Fibroblast of mammary gland (primary cell): ENCODE measurements at regions not wholly inside any gene's neighbourhood (a gene's known extent, or its start where the extent isn't known, plus 50 kb on each side); places are given as distances from the start of the nearest gene placed in this dataset.
"Not testable (repeated sequence)": the region's sequence is repeated elsewhere in the genome, so short reads cannot be mapped to it uniquely, and the experiment has no call there.

ENCODE experiments used
- DNase-seq: peaks from one replicate; pipeline ENCODE4 v3.0.0-alpha.2; 2010; ENCODE audit warnings: low read depth
- H3K4me3 ChIP-seq: 2 replicates; pipeline ENCODE4 v1.5.1; 2011; ENCODE audit warnings: low read depth, mild to moderate bottlenecking, low read length, moderate library complexity; ENCODE audit not compliant: control insufficient read depth
- CTCF ChIP-seq: conservative IDR thresholded peaks from 2 replicates; pipeline ENCODE4 v1.5.1; 2011; ENCODE audit warnings: low read depth, low read length, inconsistent platforms; ENCODE audit not compliant: control insufficient read depth, insufficient read depth

DNA sequence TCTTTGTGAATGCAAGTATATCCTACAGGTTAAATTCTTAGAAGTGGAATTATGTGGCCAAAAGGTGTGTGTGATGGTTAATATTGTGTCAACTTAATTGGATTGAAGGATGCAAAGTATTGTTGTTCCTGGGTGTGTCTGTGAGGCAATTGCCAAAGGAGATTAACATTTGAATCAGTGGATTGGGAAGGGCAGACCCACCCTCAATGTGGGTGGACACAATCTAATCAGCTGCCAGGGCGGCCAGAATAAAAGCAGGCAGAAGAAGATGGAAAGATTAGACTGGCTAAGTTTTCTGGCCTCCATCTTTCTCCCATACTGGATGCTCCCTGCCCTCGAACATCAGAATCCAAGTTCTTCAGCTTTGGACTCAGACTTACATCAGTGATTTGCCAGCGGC is 76.2 kb upstream of the GBA3 start:
- no peak for DNase-seq
- TF ChIP-seq CTCF, result no peak
- no peak overlapping the region for H3K4me3 ChIP-seq

DNA sequence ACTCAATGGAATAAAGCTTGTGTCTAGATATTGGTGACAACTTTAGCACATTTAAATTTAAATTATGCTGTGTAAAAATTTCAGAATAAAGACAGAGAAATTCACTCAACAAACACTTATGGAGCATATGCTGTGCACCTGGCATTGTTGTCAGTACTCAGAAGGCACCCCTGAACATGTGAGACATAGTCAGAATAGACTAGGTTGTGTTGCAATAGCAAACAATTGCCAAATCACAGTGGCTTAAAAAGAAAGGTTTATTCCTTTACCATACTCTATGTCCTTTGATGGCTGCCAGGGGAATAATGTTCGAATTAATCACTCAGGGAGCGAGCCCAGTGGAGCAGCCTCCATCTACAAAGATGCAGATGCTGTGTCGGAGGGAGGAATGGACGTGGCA is 72.6 kb upstream of the GBA3 start:
- H3K4me3 ChIP-seq, result not testable (repeated sequence)
- peak; percentile 49 for DNase-seq

- not testable (repeated sequence) for H3K4me3 ChIP-seq, DNase-seq
Measured at GRCh38 chr4:22621970-22622369, 70.8 kb upstream of the GBA3 start.

GRCh38 chr4:22624002-22624401 is 68.7 kb upstream of the GBA3 start:
- not testable (repeated sequence) for H3K4me3 ChIP-seq, DNase-seq

DNA sequence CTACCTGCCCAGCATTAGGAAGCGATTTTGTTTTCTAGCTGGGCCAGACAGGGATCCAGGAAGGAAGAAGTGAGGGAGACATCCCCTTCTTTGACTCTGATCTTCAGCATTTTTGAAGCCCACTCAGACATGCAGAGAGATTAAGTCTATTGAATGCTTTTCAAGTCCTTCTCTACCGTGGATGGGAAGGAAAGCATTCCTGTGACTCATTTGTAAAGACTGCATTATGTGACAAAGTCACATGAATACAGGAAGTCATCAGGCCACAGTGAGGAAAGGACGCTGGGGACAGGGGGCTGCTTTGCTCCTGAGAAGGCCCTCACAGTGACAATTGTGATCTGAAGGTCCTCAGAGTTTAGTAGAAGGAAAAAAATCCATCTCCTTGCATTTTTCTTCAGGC is 67.4 kb upstream of the GBA3 start:
- no peak for TF ChIP-seq CTCF
- H3K4me3 ChIP-seq, result no peak overlapping the region
- no peak for DNase-seq

GRCh38 chr4:22627851-22628250 is 64.9 kb upstream of the GBA3 start:
- not testable (repeated sequence) for DNase-seq, H3K4me3 ChIP-seq

DNA sequence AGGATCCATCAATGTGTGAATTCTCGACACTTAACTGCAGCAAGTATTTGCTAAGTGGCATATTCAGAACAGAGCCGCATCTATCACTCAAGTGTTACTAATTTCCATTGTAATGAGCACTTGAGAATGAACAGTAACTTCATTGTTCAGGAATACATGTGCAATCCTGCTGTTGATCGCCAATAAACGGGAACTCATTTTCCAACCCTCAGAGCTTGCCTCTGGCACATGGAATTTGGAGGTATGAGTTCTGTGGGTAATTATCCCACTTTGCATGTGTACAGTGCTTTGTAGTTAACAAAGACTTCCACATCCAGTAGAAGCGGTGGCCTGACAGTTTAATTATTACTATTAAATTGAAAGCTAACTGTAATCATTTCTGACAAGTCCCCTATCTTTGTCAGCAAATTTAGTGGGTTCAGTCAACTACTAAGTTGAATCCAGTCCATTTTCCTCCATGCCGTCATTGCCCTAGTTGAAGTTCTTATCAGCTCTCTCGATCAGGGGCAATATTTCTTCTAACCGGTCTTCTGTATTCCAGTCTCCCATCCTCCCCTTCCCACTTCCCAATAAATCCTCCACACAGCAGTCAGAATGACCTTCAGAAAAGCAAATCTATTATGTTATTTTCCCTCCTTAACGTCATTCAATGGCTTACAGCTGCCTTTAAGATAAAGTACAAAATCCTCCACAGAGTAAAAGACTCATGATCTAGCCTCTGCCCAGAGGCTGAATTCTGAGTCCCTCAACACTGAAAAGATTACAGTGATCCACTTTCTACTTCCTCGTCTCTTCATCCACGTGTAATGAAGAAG is 62.4 kb upstream of the GBA3 start:
- not testable (repeated sequence) for DNase-seq, H3K4me3 ChIP-seq

- not testable (repeated sequence) for DNase-seq
Measured at GRCh38 chr4:22631167-22631566, 61.6 kb upstream of the GBA3 start.

GRCh38 chr4:22634541-22635181 is 58.1 kb upstream of the GBA3 start:
- DNase-seq, result no peak
- H3K4me3 ChIP-seq, result no peak overlapping the region
- no peak for TF ChIP-seq CTCF

More at GRCh38 chr4:22631167-22631566, 61.6 kb upstream of the GBA3 start:
- not testable (repeated sequence) for H3K4me3 ChIP-seq

DNA sequence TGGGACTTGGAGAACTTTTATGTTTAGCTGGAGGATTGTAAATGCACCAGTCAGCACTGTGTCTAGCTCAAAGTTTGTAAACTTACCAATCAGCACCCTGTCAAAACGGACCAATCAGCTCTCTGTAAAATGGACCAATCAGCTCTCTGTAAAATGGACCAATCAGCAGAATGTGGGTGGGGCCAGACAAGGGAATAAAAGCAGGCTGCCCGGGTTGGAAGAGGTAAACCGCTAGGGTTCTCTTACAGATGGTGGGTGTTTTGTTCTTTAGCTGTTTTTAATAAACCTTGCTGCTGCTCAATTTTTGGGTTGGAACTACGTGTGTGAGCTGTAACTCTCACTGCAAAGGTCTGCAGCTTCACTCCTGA is 57.6 kb upstream of the GBA3 start:
- H3K4me3 ChIP-seq, DNase-seq: not testable (repeated sequence)
